ENCODE measurements at regions not wholly inside any gene's neighbourhood (a gene's known extent, or its start where the extent isn't known, plus 50 kb on each side); places are given as distances from the start of the nearest gene placed in this dataset.

GRCh38 chr4:123469245-123469644, 72.7 kb downstream of the SPRY1 start:
- Histone ChIP-seq H3K9ac (ENCODE audit: insufficient read depth, low read length) (no peak overlapping the region), H3K27me3 (ENCODE audit: control insufficient read depth, insufficient read depth, low read length) (no peaks in the 10 kb centered on the region), H2AFZ (ENCODE audit: low read length) (no peak overlapping the region), H3K79me2 (ENCODE audit: control insufficient read depth, insufficient read depth, low read length) (no peaks in the 10 kb centered on the region), H4K20me1 (ENCODE audit: control insufficient read depth, extremely low read depth, insufficient read depth, low read length) (no peaks in the 10 kb centered on the region), H3K27ac (ENCODE audit: insufficient read depth, low read length) (no peak overlapping the region), H3K4me2 (ENCODE audit: extremely low read depth, insufficient read depth, low read length) (no peak overlapping the region), H3K4me3 (replicated peaks in 1 of 4; ENCODE audit: control extremely low read depth in 1 of 4, insufficient read depth in 1 of 4, low read depth in 3 of 4, low read length in 4 of 4) (no peak overlapping the region), H3K9me3 (ENCODE audit: control insufficient read depth, insufficient read depth, low read depth, low read length) (no peaks in the 10 kb centered on the region), H3K4me1 (ENCODE audit: control insufficient read depth, extremely low read depth, insufficient read depth, low read length) (no peaks in the 10 kb centered on the region), H3K36me3 (ENCODE audit: control insufficient read depth, insufficient read depth, low read length) (no peaks in the 10 kb centered on the region)
- no peak for DNase-seq (ENCODE audit: low read depth in 2 of 2)
- TF ChIP-seq CTCF (conservative IDR thresholded peaks at IDR 0.05 in 1 of 2, IDR thresholded peaks at IDR 0.05 in 1 of 2; ENCODE audit: low read depth in 1 of 2, low read length in 2 of 2) (no peak), EZH2 (IDR thresholded peaks at IDR 0.05; ENCODE audit: low read length, missing control alignments) (no peak)

GRCh38 chr4:123469696-123470095, 73.1 kb downstream of the SPRY1 start:
- Histone ChIP-seq H4K20me1 (ENCODE audit: control insufficient read depth, extremely low read depth, insufficient read depth, low read length) (no peaks in the 10 kb centered on the region), H3K9ac (ENCODE audit: insufficient read depth, low read length) (no peak overlapping the region), H3K79me2 (ENCODE audit: control insufficient read depth, insufficient read depth, low read length) (no peaks in the 10 kb centered on the region), H2AFZ (ENCODE audit: low read length) (no peak overlapping the region), H3K36me3 (ENCODE audit: control insufficient read depth, insufficient read depth, low read length) (no peaks in the 10 kb centered on the region), H3K27ac (ENCODE audit: insufficient read depth, low read length) (no peak overlapping the region), H3K4me2 (ENCODE audit: extremely low read depth, insufficient read depth, low read length) (no peak overlapping the region), H3K4me1 (ENCODE audit: control insufficient read depth, extremely low read depth, insufficient read depth, low read length) (no peaks in the 10 kb centered on the region), H3K9me3 (ENCODE audit: control insufficient read depth, insufficient read depth, low read depth, low read length) (no peaks in the 10 kb centered on the region), H3K4me3 (replicated peaks in 1 of 4; ENCODE audit: control extremely low read depth in 1 of 4, insufficient read depth in 1 of 4, low read depth in 3 of 4, low read length in 4 of 4) (no peak overlapping the region), H3K27me3 (ENCODE audit: control insufficient read depth, insufficient read depth, low read length) (no peaks in the 10 kb centered on the region)
- DNase-seq (ENCODE audit: low read depth in 2 of 2) = no peak
- TF ChIP-seq EZH2 (IDR thresholded peaks at IDR 0.05; ENCODE audit: low read length, missing control alignments) (no peak), CTCF (conservative IDR thresholded peaks at IDR 0.05 in 1 of 2, IDR thresholded peaks at IDR 0.05 in 1 of 2; ENCODE audit: low read depth in 1 of 2, low read length in 2 of 2) (no peak)

GRCh38 chr4:123470640-123471039, 74.0 kb downstream of the SPRY1 start:
- no peaks in the 10 kb centered on the region for H3K9me3 ChIP-seq (ENCODE audit: control insufficient read depth, insufficient read depth, low read depth, low read length)
- no peaks in the 10 kb centered on the region for H3K36me3 ChIP-seq (ENCODE audit: control insufficient read depth, insufficient read depth, low read length)
- H3K79me2 ChIP-seq (ENCODE audit: control insufficient read depth, insufficient read depth, low read length) = no peaks in the 10 kb centered on the region
- H3K27me3 ChIP-seq (ENCODE audit: control insufficient read depth, insufficient read depth, low read length) = no peaks in the 10 kb centered on the region
- H3K4me1 ChIP-seq (ENCODE audit: control insufficient read depth, extremely low read depth, insufficient read depth, low read length) = no peaks in the 10 kb centered on the region
- H4K20me1 ChIP-seq (ENCODE audit: control insufficient read depth, extremely low read depth, insufficient read depth, low read length) = no peaks in the 10 kb centered on the region
- no peak for TF ChIP-seq CTCF (conservative IDR thresholded peaks at IDR 0.05 in 1 of 2, IDR thresholded peaks at IDR 0.05 in 1 of 2; ENCODE audit: low read depth in 1 of 2, low read length in 2 of 2)
- no peak overlapping the region for H3K27ac ChIP-seq (ENCODE audit: insufficient read depth, low read length)
- no peak overlapping the region for H3K9ac ChIP-seq (ENCODE audit: insufficient read depth, low read length)
- DNase-seq (ENCODE audit: low read depth in 2 of 2) = no peak
- H3K4me2 ChIP-seq (ENCODE audit: extremely low read depth, insufficient read depth, low read length) = no peak overlapping the region
- H2AFZ ChIP-seq (ENCODE audit: low read length) = no peak overlapping the region
- H3K4me3 ChIP-seq (replicated peaks in 1 of 4; ENCODE audit: control extremely low read depth in 1 of 4, insufficient read depth in 1 of 4, low read depth in 3 of 4, low read length in 4 of 4) = no peak overlapping the region

Data from fibroblast of lung (primary cell).